HG03442 (cell line): ENCODE measurements at regions not wholly inside any gene's neighbourhood (a gene's known extent, or its start where the extent isn't known, plus 50 kb on each side); places are given as distances from the start of the nearest gene placed in this dataset.

ENCODE experiments used
- ATAC-seq: cut with Tn5 transposase; IDR thresholded peaks from one replicate; pipeline ENCODE4 v1.9.1; 2021; ENCODE audit warnings: mild to moderate bottlenecking, moderate library complexity; ENCODE audit not compliant: unreplicated experiment

DNA sequence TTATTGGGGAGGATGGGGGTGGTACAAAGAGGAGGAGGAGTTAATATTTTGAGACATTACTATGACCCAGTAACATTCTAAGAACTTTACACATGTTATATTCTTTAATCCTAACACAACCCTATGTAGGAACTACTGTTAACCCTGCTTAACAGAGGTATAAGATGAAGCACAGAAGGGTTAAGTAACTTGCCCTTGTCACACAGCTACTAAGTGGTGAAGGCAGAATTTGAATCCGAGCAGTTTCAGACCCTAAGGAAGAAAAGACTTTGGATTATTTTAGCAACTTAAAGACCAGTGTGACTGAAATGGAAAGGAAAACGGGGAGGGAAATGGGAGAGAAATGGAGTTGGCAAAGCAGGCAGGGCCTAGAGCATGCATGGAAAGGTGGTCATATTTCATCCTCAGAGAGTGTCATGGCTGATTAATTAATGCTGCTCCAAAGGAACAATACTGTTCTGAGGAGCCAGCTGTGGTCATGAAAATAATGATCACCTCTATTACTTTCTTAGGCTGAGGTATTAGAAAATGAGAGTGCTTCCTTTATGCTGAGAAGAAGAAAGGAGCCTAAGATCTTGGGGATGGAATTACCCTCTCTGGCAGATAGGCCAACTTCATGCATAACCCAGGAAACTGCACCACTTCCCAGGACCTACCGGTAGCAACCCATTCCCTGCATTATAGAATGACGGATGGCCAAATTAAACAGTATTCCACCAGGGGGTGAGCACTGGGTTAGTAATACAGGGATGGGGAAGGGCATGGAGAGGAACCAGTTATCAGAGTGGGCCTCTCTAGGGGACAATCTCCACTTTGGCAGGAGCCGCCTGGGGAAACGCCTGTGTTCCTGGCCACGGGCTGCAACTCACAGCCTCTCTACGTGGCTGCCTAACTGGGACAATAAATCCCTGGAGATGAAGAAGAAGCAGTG lies 50.1 kb upstream of the TNFAIP3 start:
- ATAC-seq, result no peak
